HG02571 (cell line): ENCODE measurements at regions not wholly inside any gene's neighbourhood (a gene's known extent, or its start where the extent isn't known, plus 50 kb on each side); places are given as distances from the start of the nearest gene placed in this dataset.

ENCODE experiments used
- ATAC-seq: cut with Tn5 transposase; IDR thresholded peaks from one replicate; pipeline ENCODE4 v1.9.1; 2021; ENCODE audit warnings: mild to moderate bottlenecking, moderate library complexity; ENCODE audit not compliant: unreplicated experiment

- ATAC-seq = no peak
Measured at GRCh38 chr12:126602612-126603011, 1537.4 kb downstream of the AACS start.

- no peak for ATAC-seq
Measured at GRCh38 chr12:126607157-126607556, 1541.9 kb downstream of the AACS start.

- ATAC-seq = no peak
Measured at GRCh38 chr12:126607867-126608266, 1542.6 kb downstream of the AACS start.

- ATAC-seq = no peak
Measured at GRCh38 chr12:126608607-126609175, 1543.5 kb downstream of the AACS start.

- no peak for ATAC-seq
Measured at GRCh38 chr12:126616441-126616840, 1551.2 kb downstream of the AACS start.

- ATAC-seq = no peak
Measured at GRCh38 chr12:126617312-126617711, 1552.1 kb downstream of the AACS start.

- no peak for ATAC-seq
Measured at GRCh38 chr12:126627596-126627995, 1562.4 kb downstream of the AACS start.

GRCh38 chr12:126636821-126637220, 1571.6 kb downstream of the AACS start:
- ATAC-seq = no peak

- no peak for ATAC-seq
Measured at GRCh38 chr12:126644236-126645020, 1579.2 kb downstream of the AACS start.

GRCh38 chr12:126648074-126648473, 1582.8 kb downstream of the AACS start:
- ATAC-seq = no peak

- no peak for ATAC-seq
Measured at GRCh38 chr12:126651133-126651532, 1585.9 kb downstream of the AACS start.

GRCh38 chr12:126663304-126664094, 1598.3 kb downstream of the AACS start:
- no peak for ATAC-seq

GRCh38 chr12:126667339-126667738, 1599.6 kb upstream of the TMEM132C start:
- no peak for ATAC-seq

- no peak for ATAC-seq
Measured at GRCh38 chr12:126668538-126668937, 1598.4 kb upstream of the TMEM132C start.

- no peak for ATAC-seq
Measured at GRCh38 chr12:126668961-126669360, 1598.0 kb upstream of the TMEM132C start.

GRCh38 chr12:126676434-126676833, 1590.5 kb upstream of the TMEM132C start:
- ATAC-seq = no peak

GRCh38 chr12:126681676-126682075, 1585.3 kb upstream of the TMEM132C start:
- ATAC-seq = no peak

- ATAC-seq = no peak
Measured at GRCh38 chr12:126684703-126685102, 1582.3 kb upstream of the TMEM132C start.

- no peak for ATAC-seq
Measured at GRCh38 chr12:126685636-126686035, 1581.3 kb upstream of the TMEM132C start.

GRCh38 chr12:126688556-126688955, 1578.4 kb upstream of the TMEM132C start:
- no peak for ATAC-seq

- no peak for ATAC-seq
Measured at GRCh38 chr12:126700096-126700495, 1566.9 kb upstream of the TMEM132C start.

- no peak for ATAC-seq
Measured at GRCh38 chr12:126704609-126705008, 1562.4 kb upstream of the TMEM132C start.
